A549 (cell line): ENCODE measurements at regions not wholly inside any gene's neighbourhood (a gene's known extent, or its start where the extent isn't known, plus 50 kb on each side); places are given as distances from the start of the nearest gene placed in this dataset.

ENCODE experiments used
- ATAC-seq, 2 experiments: fragments of 200-7000 bp in 1 of 2; fragments of >200 bp in 1 of 2; cut with Nextera tagmentation in 1 of 2; cut with Tn5 transposase in 1 of 2; 3 replicates each; pipeline versions ENCODE4 v1.8.0 to v1.9.1; 2018 to 2020; ENCODE audit warnings: mild to moderate bottlenecking in 1 of 2, moderate library complexity in 1 of 2
- CTCF ChIA-PET: fragments of 300-600 bp; sonication (Branson Sonifier 250); formaldehyde crosslinking; extraction: SDS; loops from one replicate; lab custom pipeline; 2021; ENCODE audit warnings: antibody characterized with exemption, inconsistent platforms; lab: Yijun Ruan, JAX
- POLR2A ChIA-PET: fragments of 350-600 bp; formaldehyde crosslinking; extraction: SDS; loops from one replicate; lab custom pipeline; 2021; ENCODE audit warnings: antibody characterized with exemption, inconsistent platforms; lab: Yijun Ruan, JAX
- DNase-seq, 2 experiments: peaks; one replicate each; pipeline versions ENCODE4 v3.0.0 to v3.0.0-alpha.2; 2011 to 2016; ENCODE audit warnings: low read depth in 1 of 2, low spot score in 1 of 2
- FAIRE-seq: peaks from 2 replicates; lab custom pipeline; 2011; peaks lifted over from hg19 to GRCh38; lab: Jason Lieb, UNC
- H3K27ac ChIP-seq, 2 experiments: fragments of >200 bp; sonication (Bioruptor Twin); formaldehyde crosslinking; 3 replicates each; pipeline ENCODE4 v1.5.1; 2016 to 2017
- H3K4me1 ChIP-seq: fragments of >200 bp; sonication (Bioruptor Twin); formaldehyde crosslinking; 3 replicates; pipeline ENCODE4 v1.6.1; 2016
- H3K4me2 ChIP-seq: fragments of >200 bp; sonication (Bioruptor Twin); formaldehyde crosslinking; 3 replicates; pipeline ENCODE4 v1.6.1; 2016
- H3K4me3 ChIP-seq: fragments of >200 bp; sonication (Bioruptor Twin); formaldehyde crosslinking; 3 replicates; pipeline ENCODE4 v1.5.1; 2016
- H3K9me3 ChIP-seq: fragments of >200 bp; sonication (Bioruptor Twin); formaldehyde crosslinking; 3 replicates; pipeline ENCODE4 v1.6.1; 2016
- ATOH8 ChIP-seq: fragments of 250-450 bp; sonication (Bioruptor Pico); IDR thresholded peaks from 2 replicates; pipeline ENCODE4 v1.5.0; 2020; ENCODE audit warnings: low read depth, mild to moderate bottlenecking, moderate library complexity
- CEBPB ChIP-seq, 2 experiments: fragments of >200 bp in 1 of 2; sonication (Bioruptor Twin) in 1 of 2; formaldehyde crosslinking in 1 of 2; IDR thresholded peaks; 2 replicates each; pipeline ENCODE4 v1.6.1; 2012 to 2016
- EHMT2 ChIP-seq: fragments of 200-600 bp; sonication (generic); IDR thresholded peaks from 2 replicates; pipeline ENCODE4 v1.6.1; 2016; ENCODE audit warnings: antibody characterized with exemption, low read depth, mild to moderate bottlenecking, moderate library complexity
- FOSL2 ChIP-seq, 2 experiments: fragments of 450-650 bp in 1 of 2; fragments of >200 bp in 1 of 2; sonication (Bioruptor Twin) in 1 of 2; formaldehyde crosslinking; IDR thresholded peaks; 2 replicates each; pipeline versions ENCODE4 v1.5.0 to v1.6.1; 2016 to 2020; ENCODE audit warnings: mild to moderate bottlenecking in 1 of 2, moderate library complexity in 1 of 2
- GATA3 ChIP-seq: IDR thresholded peaks from 2 replicates; pipeline ENCODE4 v1.6.1; 2012; ENCODE audit warnings: borderline replicate concordance
- HEYL ChIP-seq: fragments of 250-450 bp; sonication (Bioruptor Pico); IDR thresholded peaks from 2 replicates; pipeline ENCODE4 v1.8.0; 2021; ENCODE audit warnings: mild to moderate bottlenecking, moderate library complexity
- JUN ChIP-seq, 2 experiments: fragments of >200 bp; sonication (Bioruptor Twin); formaldehyde crosslinking; IDR thresholded peaks; 2 replicates in 1 of 2; 3 replicates in 1 of 2; pipeline ENCODE4 v1.6.1; 2016 to 2017
- JUNB ChIP-seq: fragments of >200 bp; sonication (Bioruptor Twin); formaldehyde crosslinking; IDR thresholded peaks from 2 replicates; pipeline ENCODE4 v1.6.1; 2016
- MAFK ChIP-seq: fragments of 450-650 bp; IDR thresholded peaks from 2 replicates; pipeline ENCODE4 v1.6.1; 2014; ENCODE audit not compliant: partially characterized antibody
- NFE2L2 ChIP-seq: fragments of 150-350 bp; conservative IDR thresholded peaks from 2 replicates; pipeline ENCODE4 v1.6.1; 2014; ENCODE audit warnings: low read length
- NPAS2 ChIP-seq: fragments of 250-450 bp; sonication (Bioruptor Pico); IDR thresholded peaks from 2 replicates; pipeline ENCODE4 v1.8.0; 2022; ENCODE audit warnings: mild to moderate bottlenecking, moderate library complexity, borderline replicate concordance
- NR3C1 ChIP-seq: fragments of >200 bp; sonication (Bioruptor Twin); formaldehyde crosslinking; IDR thresholded peaks from 3 replicates; pipeline ENCODE4 v1.6.1; 2017
- PHF8 ChIP-seq: fragments of 200-600 bp; sonication (generic); IDR thresholded peaks from 2 replicates; pipeline ENCODE4 v1.6.1; 2016; ENCODE audit warnings: low read depth, mild to moderate bottlenecking, antibody characterized with exemption, moderate library complexity, borderline replicate concordance
- POLR2AphosphoS2 ChIP-seq: conservative IDR thresholded peaks from 2 replicates; pipeline ENCODE4 v1.6.1; 2012; ENCODE audit warnings: low read length, improper control_type of control experiment, inconsistent platforms
- RCOR1 ChIP-seq: fragments of 150-350 bp; IDR thresholded peaks from 2 replicates; pipeline ENCODE4 v1.6.1; 2014; ENCODE audit warnings: antibody characterized with exemption, low read length, low read depth
- SMC3 ChIP-seq: fragments of >200 bp; sonication (Bioruptor Twin); formaldehyde crosslinking; IDR thresholded peaks from 3 replicates; pipeline ENCODE4 v1.6.1; 2018; ENCODE audit warnings: inconsistent platforms
- SREBF2 ChIP-seq: fragments of 450-650 bp; IDR thresholded peaks from 2 replicates; pipeline ENCODE4 v1.6.1; 2014; ENCODE audit warnings: mild to moderate bottlenecking, moderate library complexity
- TP53 ChIP-seq: fragments of 250-450 bp; sonication (Bioruptor Pico); IDR thresholded peaks from 2 replicates; pipeline ENCODE4 v1.5.0; 2021; ENCODE audit warnings: mild to moderate bottlenecking, moderate library complexity
- ZC3H11A ChIP-seq: fragments of 450-650 bp; IDR thresholded peaks from 2 replicates; pipeline ENCODE4 v1.6.1; 2014; ENCODE audit warnings: antibody characterized with exemption, mild to moderate bottlenecking
- ZNF302 ChIP-seq: fragments of 250-450 bp; sonication (Bioruptor Pico); IDR thresholded peaks from 2 replicates; pipeline ENCODE4 v1.9.0; 2021; ENCODE audit warnings: inconsistent platforms, mild to moderate bottlenecking, moderate library complexity
- ZSCAN20 ChIP-seq: fragments of 250-450 bp; sonication (Bioruptor Pico); IDR thresholded peaks from 2 replicates; pipeline ENCODE4 v1.8.0; 2022; ENCODE audit warnings: mild to moderate bottlenecking, moderate library complexity
- WGBS: methylation state at CpG from one replicate; pipeline ENCODE4 v1.1.6; 2017; ENCODE audit errors: missing lambda C conversion rate; 5-methylcytosine and 5-hydroxymethylcytosine counted together

- no peak overlapping the region for H3K27ac ChIP-seq
- WGBS = 24% methylated on average over 3 of the region's 3 CpGs
- ChIA-PET POLR2A (no interaction called here), CTCF (no interaction called here)
- FAIRE-seq (no peak), DNase-seq (no peak), ATAC-seq (no peak)
- H3K4me2 ChIP-seq = no peak overlapping the region
- no peak for TF ChIP-seq ATOH8
- no peak for TF ChIP-seq ZNF302
- no peak for TF ChIP-seq JUNB
- TF ChIP-seq RCOR1 = no peak
- TF ChIP-seq SREBF2 = no peak
- no peak for TF ChIP-seq MAFK
- no peaks in the 10 kb centered on the region for H3K4me1 ChIP-seq
- no peak overlapping the region for H3K4me3 ChIP-seq
- no peaks in the 10 kb centered on the region for H3K9me3 ChIP-seq
These were observed 160.6 kb downstream of the TMEM200A start for GRCh38 chr6:130526466-130526865.

GRCh38 chr6:130527173-130527572, 161.4 kb downstream of the TMEM200A start:
- POLR2A ChIA-PET = no interaction called here
- FAIRE-seq (no peak), DNase-seq (no peak), ATAC-seq (no peak)
- WGBS = no CpG with 5 or more reads among the region's 1 CpG
- Histone ChIP-seq H3K4me1 (no peaks in the 10 kb centered on the region), H3K27ac (no peak overlapping the region), H3K4me3 (no peak overlapping the region), H3K4me2 (no peak overlapping the region), H3K9me3 (no peaks in the 10 kb centered on the region)
- CTCF ChIA-PET = no interaction called here
- no peak for TF ChIP-seq NFE2L2
- TF ChIP-seq NR3C1 = no peak
- TF ChIP-seq SREBF2 = no peak
- no peak for TF ChIP-seq GATA3
- no peak for TF ChIP-seq PHF8
- TF ChIP-seq JUNB = no peak
- no peak for TF ChIP-seq CEBPB (IDR thresholded peaks at IDR 0.05)
- no peak for TF ChIP-seq TP53
- no peak for TF ChIP-seq JUN (IDR thresholded peaks at IDR 0.05)
- no peak for TF ChIP-seq EHMT2
- no peak for TF ChIP-seq HEYL
- TF ChIP-seq POLR2AphosphoS2 = no peak

- no peak overlapping the region for H3K4me3 ChIP-seq
- ChIA-PET CTCF (no interaction called here), POLR2A (no interaction called here)
- TF ChIP-seq SREBF2 = no peak
- TF ChIP-seq NR3C1 = no peak
- TF ChIP-seq ATOH8 = no peak
- DNase-seq (no peak), ATAC-seq (no peak), FAIRE-seq (no peak)
- WGBS = 22% methylated on average over 4 of the region's 8 CpGs
- no peaks in the 10 kb centered on the region for H3K4me1 ChIP-seq
- no peak overlapping the region for H3K27ac ChIP-seq
- H3K4me2 ChIP-seq = no peak overlapping the region
- H3K9me3 ChIP-seq = no peaks in the 10 kb centered on the region
These were observed 163.8 kb downstream of the TMEM200A start for GRCh38 chr6:130529569-130530149.

- H3K9me3 ChIP-seq = no peaks in the 10 kb centered on the region
- FAIRE-seq (no peak), DNase-seq (no peak), ATAC-seq (no peak)
- H3K4me1 ChIP-seq = no peaks in the 10 kb centered on the region
- no peak for TF ChIP-seq FOSL2 (IDR thresholded peaks at IDR 0.05)
- no peak for TF ChIP-seq FOSL2 (CRISPR knock-in tag; IDR thresholded peaks at IDR 0.05)
- TF ChIP-seq ZC3H11A = no peak
- no peak for TF ChIP-seq JUNB
- TF ChIP-seq NPAS2 (CRISPR knock-in tag) = no peak
- no peak for TF ChIP-seq SMC3
- no peak for TF ChIP-seq ZSCAN20 (CRISPR knock-in tag)
- ChIA-PET CTCF (no interaction called here), POLR2A (no interaction called here)
- H3K27ac ChIP-seq = no peak overlapping the region
- WGBS = 0% methylated on average over 3 of the region's 3 CpGs
- H3K4me2 ChIP-seq = no peak overlapping the region
- H3K4me3 ChIP-seq = no peak overlapping the region
These were observed 168.8 kb downstream of the TMEM200A start for GRCh38 chr6:130534627-130535026.
